Calu3 (cell line): ENCODE measurements at regions not wholly inside any gene's neighbourhood (a gene's known extent, or its start where the extent isn't known, plus 50 kb on each side); places are given as distances from the start of the nearest gene placed in this dataset.

Experiments used
- BruUV-seq: library from RNA; stranded (reverse); fragments of 400-500 nt; replicated peaks from 2 replicates; lab custom pipeline; 2021; lab: Mats Ljungman, UMichigan
- CTCF ChIA-PET: fragments of 300-600 bp; sonication (Branson Sonifier 250); formaldehyde crosslinking; loops from one replicate; lab custom pipeline; 2022; ENCODE audit warnings: antibody characterized with exemption; lab: Charles Lee
- DNase-seq: peaks from one replicate; pipeline ENCODE4 v3.0.0; 2022
- H3K27ac Mint-ChIP-seq: one replicate; pipeline ENCODE4 v1.8.0; 2022; ENCODE audit warnings: mixed read lengths; ENCODE audit not compliant: unreplicated experiment
- H3K27me3 Mint-ChIP-seq: one replicate; pipeline ENCODE4 v1.8.0; 2022; ENCODE audit warnings: mixed read lengths; ENCODE audit not compliant: unreplicated experiment
- H3K36me3 Mint-ChIP-seq: one replicate; pipeline ENCODE4 v1.8.0; 2022; ENCODE audit warnings: mild to moderate bottlenecking, moderate library complexity, mixed read lengths; ENCODE audit not compliant: insufficient read depth, unreplicated experiment
- H3K4me1 Mint-ChIP-seq: one replicate; pipeline ENCODE4 v1.8.0; 2022; ENCODE audit warnings: mild to moderate bottlenecking, low read depth, mixed read lengths; ENCODE audit not compliant: unreplicated experiment
- H3K4me3 Mint-ChIP-seq: one replicate; pipeline ENCODE4 v1.8.0; 2022; ENCODE audit warnings: mild to moderate bottlenecking, low read depth, moderate library complexity, mixed read lengths; ENCODE audit not compliant: unreplicated experiment
- H3K9me3 Mint-ChIP-seq: one replicate; pipeline ENCODE4 v1.8.0; 2022; ENCODE audit warnings: low read depth, mixed read lengths; ENCODE audit not compliant: unreplicated experiment
- intact Hi-C: fragments of 100-400 bp; cut with micrococcal nuclease; formaldehyde crosslinking; loops from one replicate; pipeline ENCODE4 v1.10.0; 2022; ENCODE audit not compliant: unreplicated experiment
- TF ChIP-seq, protein P1 (sequence below): fragments of 200-600 bp; IDR thresholded peaks from one replicate; pipeline ENCODE4 v1.8.0; 2022; ENCODE audit warnings: antibody characterized with exemption; ENCODE audit not compliant: unreplicated experiment

DNA sequence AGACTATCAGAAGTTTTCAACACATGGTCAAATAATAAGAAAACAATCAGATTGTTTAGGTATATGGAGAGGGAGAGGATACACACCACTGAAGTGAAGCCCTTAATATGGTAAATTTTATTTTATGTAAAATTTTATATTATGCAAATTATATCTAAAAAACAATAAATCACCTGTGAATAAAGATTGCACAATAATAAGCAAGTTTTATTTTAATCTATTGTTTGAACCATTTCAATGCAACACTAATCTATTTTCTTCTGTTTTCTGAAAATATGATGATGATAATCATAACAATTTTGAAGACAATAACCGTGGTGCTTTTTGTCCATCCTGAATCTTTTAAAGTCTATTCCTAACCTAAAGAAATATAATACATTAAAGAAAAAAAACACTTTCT, 1473.5 kb upstream of the TENM4 start:
- Mint-ChIP-seq H3K27ac (no peak overlapping the region), H3K4me1 (no peaks in the 10 kb centered on the region), H3K9me3 (peaks cover 10% of the 10 kb centered on the region), H3K36me3 (peaks cover 6% of the 10 kb centered on the region), H3K4me3 (no peak overlapping the region), H3K27me3 (no peaks in the 10 kb centered on the region)
- TF ChIP-seq, protein P1, sequence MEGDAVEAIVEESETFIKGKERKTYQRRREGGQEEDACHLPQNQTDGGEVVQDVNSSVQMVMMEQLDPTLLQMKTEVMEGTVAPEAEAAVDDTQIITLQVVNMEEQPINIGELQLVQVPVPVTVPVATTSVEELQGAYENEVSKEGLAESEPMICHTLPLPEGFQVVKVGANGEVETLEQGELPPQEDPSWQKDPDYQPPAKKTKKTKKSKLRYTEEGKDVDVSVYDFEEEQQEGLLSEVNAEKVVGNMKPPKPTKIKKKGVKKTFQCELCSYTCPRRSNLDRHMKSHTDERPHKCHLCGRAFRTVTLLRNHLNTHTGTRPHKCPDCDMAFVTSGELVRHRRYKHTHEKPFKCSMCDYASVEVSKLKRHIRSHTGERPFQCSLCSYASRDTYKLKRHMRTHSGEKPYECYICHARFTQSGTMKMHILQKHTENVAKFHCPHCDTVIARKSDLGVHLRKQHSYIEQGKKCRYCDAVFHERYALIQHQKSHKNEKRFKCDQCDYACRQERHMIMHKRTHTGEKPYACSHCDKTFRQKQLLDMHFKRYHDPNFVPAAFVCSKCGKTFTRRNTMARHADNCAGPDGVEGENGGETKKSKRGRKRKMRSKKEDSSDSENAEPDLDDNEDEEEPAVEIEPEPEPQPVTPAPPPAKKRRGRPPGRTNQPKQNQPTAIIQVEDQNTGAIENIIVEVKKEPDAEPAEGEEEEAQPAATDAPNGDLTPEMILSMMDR = no peak
- no TSS peak for BruUV-seq
- intact Hi-C loops = no loop called here
- CTCF ChIA-PET = no interaction called here
- no peak for DNase-seq

DNA sequence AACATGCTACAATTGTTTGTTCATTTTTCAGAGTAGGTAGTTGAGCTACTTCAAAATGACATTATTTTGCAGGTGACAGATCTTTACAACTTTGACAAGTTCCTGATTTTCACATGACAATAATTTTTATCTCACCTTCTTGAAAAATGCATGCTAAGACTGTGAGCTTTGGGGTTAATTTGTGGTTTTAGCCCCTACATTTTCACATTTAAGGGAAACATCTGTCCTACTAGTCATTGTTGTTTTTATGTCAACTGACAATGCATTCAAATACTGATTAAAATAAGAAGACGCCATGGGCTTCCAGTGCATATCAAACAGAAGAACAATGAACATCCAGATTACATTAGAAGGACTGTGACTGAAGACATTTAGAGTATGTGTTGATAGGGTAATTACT, 1470.8 kb upstream of the TENM4 start:
- no peak for DNase-seq
- no peaks in the 10 kb centered on the region for H3K27me3 Mint-ChIP-seq
- H3K4me3 Mint-ChIP-seq = no peak overlapping the region
- H3K27ac Mint-ChIP-seq = no peak overlapping the region
- intact Hi-C loops = no loop called here
- CTCF ChIA-PET = no interaction called here
- BruUV-seq = no TSS peak
- peaks cover 6% of the 10 kb centered on the region for H3K36me3 Mint-ChIP-seq
- TF ChIP-seq, protein P1 = no peak
- peaks cover 6% of the 10 kb centered on the region for H3K9me3 Mint-ChIP-seq
- no peaks in the 10 kb centered on the region for H3K4me1 Mint-ChIP-seq

DNA sequence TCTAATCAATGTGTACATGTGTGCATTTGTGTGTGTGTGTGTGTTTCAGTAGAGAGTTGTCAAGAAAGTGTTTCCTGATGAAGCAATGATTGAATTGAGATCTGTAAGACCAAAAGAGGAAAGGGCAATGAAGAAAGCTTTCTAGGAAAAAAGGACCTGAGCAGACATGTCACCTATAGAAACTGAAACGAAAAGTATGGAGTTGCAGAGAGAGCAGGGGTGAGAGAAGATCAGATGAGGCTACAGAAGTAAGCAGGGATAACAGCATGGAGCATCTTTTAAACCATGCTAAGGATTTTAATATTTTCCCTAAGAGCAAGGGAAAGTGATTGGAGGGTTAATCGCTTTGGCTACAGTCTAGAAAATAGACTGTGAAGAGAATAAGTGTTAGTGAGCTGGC, 1459.4 kb upstream of the TENM4 start:
- no peaks in the 10 kb centered on the region for H3K27me3 Mint-ChIP-seq
- H3K36me3 Mint-ChIP-seq = no peaks in the 10 kb centered on the region
- H3K27ac Mint-ChIP-seq = no peak overlapping the region
- DNase-seq = no peak
- intact Hi-C loops = no loop called here
- no peaks in the 10 kb centered on the region for H3K4me1 Mint-ChIP-seq
- H3K9me3 Mint-ChIP-seq = peaks cover 6% of the 10 kb centered on the region
- no TSS peak for BruUV-seq
- no peak overlapping the region for H3K4me3 Mint-ChIP-seq
- CTCF ChIA-PET = no interaction called here
- TF ChIP-seq, protein P1 = no peak

DNA sequence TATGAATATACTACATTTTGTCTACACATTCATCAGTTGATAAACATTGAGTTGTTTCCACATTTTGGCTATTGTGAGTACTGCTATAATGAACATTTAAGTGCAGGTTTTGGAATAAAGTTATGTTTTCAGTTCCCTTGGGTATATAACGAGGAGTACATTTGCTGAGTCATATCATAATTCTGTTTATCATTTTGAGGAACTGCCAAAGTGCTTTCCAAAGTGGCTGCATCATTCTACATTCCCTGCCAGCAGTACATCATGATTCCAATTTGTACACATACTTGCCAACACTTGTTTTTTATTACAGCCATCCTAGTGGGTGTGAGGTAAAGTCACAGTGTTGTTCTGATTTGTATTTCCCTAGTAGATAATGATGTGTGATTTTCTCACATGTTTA, 1458.6 kb upstream of the TENM4 start:
- CTCF ChIA-PET = no interaction called here
- Mint-ChIP-seq H3K4me3 (no peak overlapping the region), H3K36me3 (no peaks in the 10 kb centered on the region), H3K27ac (no peak overlapping the region), H3K9me3 (peaks cover 6% of the 10 kb centered on the region), H3K27me3 (no peaks in the 10 kb centered on the region), H3K4me1 (no peaks in the 10 kb centered on the region)
- intact Hi-C loops = no loop called here
- no TSS peak for BruUV-seq
- TF ChIP-seq, protein P1 = no peak
- no peak for DNase-seq
